H1 (cell line): ENCODE measurements at regions not wholly inside any gene's neighbourhood (a gene's known extent, or its start where the extent isn't known, plus 50 kb on each side); places are given as distances from the start of the nearest gene placed in this dataset.

Source experiments
- CTCF ChIA-PET: fragments of 300-600 bp; sonication (Branson Sonifier 250); formaldehyde crosslinking; loops from one replicate; lab custom pipeline; 2021; ENCODE audit not compliant: partially characterized antibody; lab: Charles Lee
- POLR2A ChIA-PET: fragments of 300-600 bp; sonication (Branson Sonifier 250); formaldehyde crosslinking; loops from one replicate; lab custom pipeline; 2021; ENCODE audit warnings: inconsistent platforms; ENCODE audit not compliant: partially characterized antibody; lab: Charles Lee
- DNase-seq, 2 experiments: peaks; one replicate each; pipeline versions ENCODE4 v3.0.0 to v3.0.0-alpha.2; 2010 to 2022; ENCODE audit warnings: low spot score in 2 of 2, low read depth in 1 of 2, mixed read lengths in 1 of 2
- FAIRE-seq: peaks from 2 replicates; lab custom pipeline; 2011; peaks lifted over from hg19 to GRCh38; lab: Jason Lieb, UNC
- H2AFZ ChIP-seq: 2 replicates; pipeline ENCODE4 v1.8.1; 2012; ENCODE audit warnings: low read length, inconsistent platforms
- H2AK5ac ChIP-seq: 2 replicates; pipeline ENCODE4 v1.6.1; 2013; ENCODE audit warnings: low read depth, low read length
- H2BK120ac ChIP-seq: replicated peaks from 2 replicates; pipeline ENCODE3; 2013; ENCODE audit warnings: low read depth, low read length, inconsistent platforms
- H2BK12ac ChIP-seq: 2 replicates; pipeline ENCODE4 v1.6.1; 2013; ENCODE audit warnings: low read depth, low read length
- H2BK15ac ChIP-seq: 2 replicates; pipeline ENCODE4 v1.6.1; 2013; ENCODE audit warnings: low read length
- H2BK20ac ChIP-seq: 2 replicates; pipeline ENCODE4 v1.6.1; 2013; ENCODE audit warnings: low read length
- H2BK5ac ChIP-seq: 2 replicates; pipeline ENCODE4 v1.6.1; 2013; ENCODE audit warnings: low read depth, low read length
- H3K14ac ChIP-seq: 2 replicates; pipeline ENCODE4 v1.6.1; 2013; ENCODE audit warnings: inconsistent platforms; ENCODE audit not compliant: insufficient read length
- H3K18ac ChIP-seq: 2 replicates; pipeline ENCODE4 v1.6.1; 2013; ENCODE audit warnings: low read length; ENCODE audit errors: extremely low read depth
- H3K23ac ChIP-seq: 2 replicates; pipeline ENCODE4 v1.6.1; 2013; ENCODE audit warnings: inconsistent platforms; ENCODE audit not compliant: insufficient read length
- H3K23me2 ChIP-seq: 2 replicates; pipeline ENCODE4 v1.6.1; 2013; ENCODE audit warnings: low read depth, low read length
- H3K27ac ChIP-seq: 2 replicates; pipeline ENCODE4 v1.6.1; 2011; ENCODE audit warnings: low read depth, low read length, inconsistent platforms
- H3K27me3 ChIP-seq, 4 experiments: replicated peaks in 1 of 4; 1 replicate in 1 of 4; 2 replicates in 3 of 4; pipeline versions ENCODE4 v1.6.1 to v1.8.1; 2011 to 2013; ENCODE audit warnings: low read length in 3 of 4, mild to moderate bottlenecking in 3 of 4, inconsistent platforms in 2 of 4, mixed read lengths in 2 of 4, moderate library complexity in 1 of 4; ENCODE audit not compliant: control insufficient read depth in 3 of 4, insufficient read depth in 3 of 4; ENCODE audit errors: extremely low read depth in 1 of 4
- H3K36me3 ChIP-seq, 4 experiments: 2 replicates each; pipeline versions ENCODE4 v1.6.1 to v1.8.1; 2011 to 2013; ENCODE audit warnings: mild to moderate bottlenecking in 4 of 4, low read length in 3 of 4, moderate library complexity in 2 of 4, control low read depth in 1 of 4, inconsistent platforms in 1 of 4; ENCODE audit not compliant: insufficient read depth in 4 of 4, control insufficient read depth in 2 of 4
- H3K4ac ChIP-seq: replicated peaks from 2 replicates; pipeline ENCODE3; 2013; ENCODE audit warnings: low read length, low read depth, mixed read lengths, inconsistent platforms; ENCODE audit not compliant: insufficient read length
- H3K4me1 ChIP-seq, 4 experiments: replicated peaks in 1 of 4; 1 replicate in 1 of 4; 2 replicates in 3 of 4; pipeline versions ENCODE4 v1.6.1 to v1.8.1; 2011 to 2013; ENCODE audit warnings: low read length in 3 of 4, inconsistent platforms in 2 of 4, mixed read lengths in 1 of 4; ENCODE audit not compliant: insufficient read depth in 4 of 4, control insufficient read depth in 3 of 4
- H3K4me2 ChIP-seq, 2 experiments: 2 replicates each; pipeline versions ENCODE4 v1.6.1 to v1.8.1; 2011 to 2013; ENCODE audit warnings: low read depth in 2 of 2, low read length in 2 of 2, control low read depth in 1 of 2, inconsistent platforms in 1 of 2, mild to moderate bottlenecking in 1 of 2; ENCODE audit not compliant: insufficient read depth in 1 of 2
- H3K4me3 ChIP-seq, 4 experiments: fragments of 200-600, 300-600 bp in 1 of 4; sonication (generic), shearing (Covaris generic), sonication (Bioruptor Twin) in 1 of 4; 2 replicates each; pipeline versions ENCODE4 v1.5.1 to v1.8.1; 2011 to 2016; ENCODE audit warnings: low read length in 4 of 4, low read depth in 3 of 4, control low read depth in 2 of 4, inconsistent platforms in 2 of 4, mild to moderate bottlenecking in 2 of 4, mixed read lengths in 1 of 4, moderate library complexity in 1 of 4; ENCODE audit not compliant: insufficient read depth in 2 of 4; ENCODE audit errors: extremely low read depth in 1 of 4
- H3K56ac ChIP-seq: replicated peaks from 2 replicates; pipeline ENCODE3; 2013; ENCODE audit warnings: low read depth, mild to moderate bottlenecking, mixed read lengths, low read length, inconsistent platforms; ENCODE audit not compliant: insufficient read length
- H3K79me1 ChIP-seq: 2 replicates; pipeline ENCODE4 v1.6.1; 2013; ENCODE audit warnings: low read depth, low read length, control low read depth
- H3K79me2 ChIP-seq, 2 experiments: 2 replicates each; pipeline versions ENCODE4 v1.6.1 to v1.8.1; 2012 to 2013; ENCODE audit warnings: low read length in 2 of 2, mild to moderate bottlenecking in 2 of 2, inconsistent platforms in 1 of 2; ENCODE audit not compliant: insufficient read depth in 2 of 2, control insufficient read depth in 1 of 2
- H3K9ac ChIP-seq, 4 experiments: replicated peaks in 1 of 4; 1 replicate in 1 of 4; 2 replicates in 3 of 4; pipeline versions ENCODE4 v1.6.1 to v1.8.1; 2011 to 2013; ENCODE audit warnings: low read depth in 3 of 4, low read length in 3 of 4, control low read depth in 2 of 4, mild to moderate bottlenecking in 2 of 4, moderate library complexity in 2 of 4, inconsistent platforms in 1 of 4; ENCODE audit errors: extremely low read depth in 1 of 4
- H3K9me3 ChIP-seq, 2 experiments: 2 replicates each; pipeline versions ENCODE4 v1.6.1 to v1.8.1; 2012 to 2013; ENCODE audit warnings: mild to moderate bottlenecking in 2 of 2, moderate library complexity in 2 of 2, control low read depth in 1 of 2, inconsistent platforms in 1 of 2, low read depth in 1 of 2, low read length in 1 of 2, mixed read lengths in 1 of 2; ENCODE audit not compliant: insufficient read depth in 2 of 2
- H4K20me1 ChIP-seq, 2 experiments: replicated peaks in 1 of 2; 2 replicates each; pipeline versions ENCODE3 to v1.8.1; 2011 to 2013; ENCODE audit warnings: inconsistent platforms in 2 of 2, low read length in 2 of 2, mild to moderate bottlenecking in 1 of 2; ENCODE audit not compliant: insufficient read depth in 2 of 2, control insufficient read depth in 1 of 2
- H4K5ac ChIP-seq: 2 replicates; pipeline ENCODE4 v1.6.1; 2013; ENCODE audit warnings: low read length, low read depth, mixed read lengths, inconsistent platforms; ENCODE audit not compliant: insufficient read length
- H4K8ac ChIP-seq: 2 replicates; pipeline ENCODE4 v1.8.0; 2013; ENCODE audit warnings: mild to moderate bottlenecking, moderate library complexity, low read length, inconsistent platforms; ENCODE audit not compliant: insufficient read depth; ENCODE audit errors: extremely low read depth
- H4K91ac ChIP-seq: replicated peaks from 2 replicates; pipeline ENCODE3; 2013; ENCODE audit warnings: low read length, mixed read lengths, inconsistent platforms; ENCODE audit not compliant: insufficient read length
- SP1 ChIP-seq: IDR thresholded peaks from 2 replicates; pipeline ENCODE4 v1.6.1; 2011; ENCODE audit warnings: low read depth, low read length
- WGBS, 2 experiments: shearing (Covaris generic) in 1 of 2; methylation state at CpG; one replicate each; pipeline versions ENCODE4 v1.1.6 to v1.1.7; 2013 to 2015; ENCODE audit warnings: low lambda C conversion rate in 2 of 2, mixed read lengths in 2 of 2, inconsistent platforms in 1 of 2, low coverage in 1 of 2, missing lambda C conversion rate in 1 of 2; ENCODE audit not compliant: insufficient replicate concordance in 2 of 2, insufficient coverage in 1 of 2, insufficient read length in 1 of 2; ENCODE audit errors: extremely low coverage in 1 of 2, missing lambda C conversion rate in 1 of 2; 5-methylcytosine and 5-hydroxymethylcytosine counted together

GRCh38 chr16:6317934-6318333 is 1014.7 kb upstream of the RBFOX1 start:
- Histone ChIP-seq H3K9me3 (no peaks in the 10 kb centered on the region), H4K5ac (no peak overlapping the region), H3K27me3 (peaks cover 0 to 1% (median 0%) of the 10 kb centered on the region in 4 experiments; a peak in 1 of 7 replicates), H2BK5ac (0 out of 2 replicates have a peak overlapping the region, but pooled peaks have one; percentile 54), H3K36me3 (no peaks in the 10 kb centered on the region), H4K91ac (no peak overlapping the region), H3K4ac (no peak overlapping the region), H3K4me2 (peak overlapping the region; percentile 19 to 46; a peak in 1 of 4 replicates), H3K9ac (no peak overlapping the region), H2AK5ac (no peak overlapping the region), H3K4me1 (peaks cover 0 to 13% (median 3%) of the 10 kb centered on the region in 4 experiments; a peak in 5 of 7 replicates), H3K27ac (no peak overlapping the region), H2BK15ac (no peak overlapping the region), H3K79me1 (no peaks in the 10 kb centered on the region), H4K20me1 (no peaks in the 10 kb centered on the region), H2BK120ac (no peak overlapping the region), H2AFZ (no peak overlapping the region), H4K8ac (no peak overlapping the region), H3K14ac (no peak overlapping the region), H3K18ac (no peak overlapping the region), H3K79me2 (no peaks in the 10 kb centered on the region), H3K56ac (no peak overlapping the region), H3K4me3 (peak overlapping the region in 1 of 4 experiments; percentile 31; a peak in 2 of 8 replicates), H3K23ac (no peak overlapping the region), H2BK20ac (no peak overlapping the region), H2BK12ac (no peak overlapping the region; the same call in 1 of the 2 replicates), H3K23me2 (peaks cover 4% of the 10 kb centered on the region; the same call in 1 of the 2 replicates)
- FAIRE-seq (peak; percentile 98), DNase-seq (peak in 1 of 2 experiments; percentile 19)
- 43% methylated on average over 4 of the region's 4 CpGs; no CpG with 5 or more reads in 1 of the 2 experiments for WGBS, 2 experiments
- ChIA-PET POLR2A (interaction anchor here (1.2 kb wide), 1 partner anchor 9 kb away, joined by 3 read pairs; no protein-coding TSS in a partner anchor), CTCF (interaction anchor here (1.3 to 1.5 kb wide), 2 partner anchors 28 to 171 kb away, joined by 3 read pairs; no protein-coding TSS in a partner anchor)
- no peak for TF ChIP-seq SP1
